Dermis microvascular lymphatic vessel endothelial cell (primary cell): ENCODE measurements at regions not wholly inside any gene's neighbourhood (a gene's known extent, or its start where the extent isn't known, plus 50 kb on each side); places are given as distances from the start of the nearest gene placed in this dataset.

Experiments
- DNase-seq, 2 donors: peaks; one replicate each; pipeline versions ENCODE4 v3.0.0 to v3.0.0-alpha.2; 2010; ENCODE audit warnings: low read depth in 2 of 2

GRCh38 chr9:109880276-109881169 is 100.5 kb downstream of the PALM2AKAP2 start:
- peak in 1 of 2 donors; percentile 51 for DNase-seq

- no peak for DNase-seq
Observed at GRCh38 chr9:109883623-109884022, 103.6 kb downstream of the PALM2AKAP2 start.

GRCh38 chr9:109886041-109886440 is 106.0 kb downstream of the PALM2AKAP2 start:
- DNase-seq: peak in 1 of 2 donors; percentile 32

DNA sequence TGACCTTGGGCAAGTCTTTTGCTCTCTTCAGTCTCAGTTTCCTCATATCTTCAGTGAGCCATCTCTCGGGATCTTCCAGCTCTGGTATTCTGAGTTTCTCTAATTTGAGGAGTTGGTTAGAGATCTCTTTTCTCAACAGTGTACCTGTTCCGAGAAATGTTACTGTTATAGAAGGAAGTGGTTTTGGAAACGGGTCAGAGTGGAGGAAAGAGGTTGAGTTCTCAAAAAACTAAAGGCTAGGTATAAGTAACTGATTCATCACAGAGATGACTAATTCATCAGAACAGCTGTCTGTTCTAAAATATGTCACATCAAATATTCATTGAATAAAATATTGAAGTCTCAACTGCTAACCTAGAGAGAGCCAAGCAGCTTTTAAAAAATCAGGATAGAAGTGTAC is 106.6 kb downstream of the PALM2AKAP2 start:
- no peak for DNase-seq

DNA sequence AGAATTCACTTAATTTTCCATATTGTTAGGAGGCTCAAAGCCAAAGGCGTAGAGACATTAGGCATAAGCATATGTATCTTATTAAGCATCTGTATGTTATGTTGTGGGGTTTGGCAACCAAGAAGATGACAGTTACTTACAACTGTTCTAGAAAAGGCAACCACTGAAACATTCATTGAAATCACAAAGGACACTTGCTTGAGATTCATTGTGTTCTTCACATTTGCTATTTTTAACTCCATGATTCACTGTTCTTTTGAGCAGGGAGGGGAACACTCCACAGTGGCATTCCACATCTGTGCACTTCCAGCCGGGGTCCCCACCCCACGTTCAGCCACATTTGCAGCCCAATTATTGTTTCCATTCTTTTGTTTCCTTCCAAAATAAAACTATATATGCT is 107.1 kb downstream of the PALM2AKAP2 start:
- peak in 1 of 2 donors; percentile 29 for DNase-seq

DNA sequence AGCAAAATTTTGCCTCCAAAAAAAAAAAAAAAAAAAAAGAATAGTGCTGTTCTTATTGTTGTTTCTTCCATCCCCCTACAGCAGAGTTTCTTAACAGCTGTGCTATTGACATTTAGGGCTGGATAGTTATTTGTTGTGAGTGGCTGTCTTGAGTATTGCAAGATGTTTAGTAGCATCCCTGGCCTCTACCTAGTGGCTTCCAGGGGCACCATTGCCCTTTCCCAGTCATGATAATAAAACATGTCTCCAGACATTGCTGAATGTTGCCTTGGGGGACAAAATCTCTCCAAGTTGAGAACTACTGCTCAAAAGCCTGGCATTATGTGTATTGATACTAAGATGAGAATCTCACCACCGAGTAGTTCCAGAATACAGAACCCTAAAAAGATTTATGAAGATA is 108.7 kb downstream of the PALM2AKAP2 start:
- DNase-seq: no peak

DNA sequence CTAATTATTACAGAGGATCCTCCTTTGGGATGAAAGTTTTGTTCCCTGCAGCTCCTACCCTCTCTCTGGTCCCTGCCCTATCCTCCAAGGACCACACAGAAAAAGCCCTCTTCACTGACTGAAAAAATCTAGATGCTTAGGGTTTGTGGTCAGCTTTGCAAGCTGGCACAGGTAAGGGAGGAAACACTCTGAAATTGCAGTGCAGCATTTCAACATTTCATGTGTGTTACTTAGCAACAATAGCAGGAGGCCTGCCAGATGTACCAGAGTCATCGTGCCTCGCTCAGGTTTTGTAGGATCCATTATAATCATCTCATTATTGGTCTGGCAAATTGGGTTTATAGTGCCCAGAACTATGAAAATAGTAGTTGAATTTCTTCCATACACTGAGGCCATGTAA is 109.5 kb downstream of the PALM2AKAP2 start:
- DNase-seq: no peak

- no peak for DNase-seq
Observed at GRCh38 chr9:109893241-109893640, 113.2 kb downstream of the PALM2AKAP2 start.

DNA sequence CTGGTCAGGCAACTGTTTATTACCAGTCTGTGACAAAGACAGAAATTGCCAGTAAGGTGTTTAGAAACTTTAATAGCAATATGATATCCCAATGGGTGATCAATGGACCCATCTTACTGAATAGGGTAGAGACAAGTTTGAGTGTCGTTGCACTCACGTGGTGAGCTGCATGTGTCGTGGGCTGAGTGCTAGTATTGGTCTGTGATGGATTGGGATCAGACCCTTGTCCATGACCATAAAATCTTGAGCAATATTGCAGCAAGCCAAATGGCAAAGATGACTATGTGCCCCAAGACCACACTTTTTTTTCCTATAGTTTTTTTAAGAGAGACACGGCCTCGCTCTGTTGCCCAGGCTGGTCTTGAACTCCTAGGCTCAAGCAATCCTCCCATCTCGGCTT is 114.5 kb downstream of the PALM2AKAP2 start:
- DNase-seq: no peak

DNA sequence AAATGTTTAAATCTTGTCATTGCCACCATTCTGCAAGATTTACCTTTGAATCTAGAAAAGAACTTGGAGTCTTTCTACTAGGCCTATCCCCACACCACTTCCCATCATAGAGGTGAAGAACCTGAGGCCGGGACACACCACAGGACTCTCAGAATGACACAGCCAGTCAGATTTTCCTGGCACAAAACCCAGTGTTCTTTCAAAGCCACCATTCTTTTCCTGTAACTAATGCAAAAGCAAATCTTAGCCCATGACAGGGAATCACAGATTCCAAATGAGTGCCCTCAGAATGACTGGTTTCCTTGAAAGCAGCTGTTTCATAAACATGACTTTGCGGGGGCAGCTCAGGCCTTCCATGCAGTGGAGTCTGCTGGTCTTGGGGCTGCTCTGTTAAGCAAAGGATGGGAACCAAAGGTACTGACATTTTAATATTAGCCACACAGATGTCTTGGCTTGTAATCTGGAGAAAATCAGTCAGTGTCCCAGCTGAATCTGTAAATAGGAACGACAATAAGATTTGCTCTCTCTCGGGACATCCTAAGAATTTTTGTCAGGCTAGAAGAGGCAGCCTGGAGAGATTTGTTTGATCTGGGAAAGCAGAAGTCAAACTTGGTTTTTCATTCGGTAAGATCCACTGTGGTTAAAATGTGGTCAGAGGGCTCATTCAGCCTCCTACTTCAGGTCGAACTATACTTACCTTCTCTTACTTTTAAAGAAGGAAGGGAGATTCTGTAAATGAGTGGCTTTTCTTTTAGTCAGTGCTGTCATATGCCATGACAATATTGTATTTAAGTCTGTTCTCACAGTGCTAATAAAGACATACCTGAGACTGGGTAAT is 115.1 kb downstream of the PALM2AKAP2 start:
- peak; percentile 36 to 70 for DNase-seq

GRCh38 chr9:109901201-109901600 is 121.2 kb downstream of the PALM2AKAP2 start:
- DNase-seq: peak; percentile 68 to 82

GRCh38 chr9:109903515-109904138 is 123.6 kb downstream of the PALM2AKAP2 start:
- peak; percentile 74 to 86 for DNase-seq

- no peak for DNase-seq
Observed at GRCh38 chr9:109904666-109905065, 124.7 kb downstream of the PALM2AKAP2 start.

GRCh38 chr9:109905472-109905871 is 125.5 kb downstream of the PALM2AKAP2 start:
- DNase-seq: no peak

DNA sequence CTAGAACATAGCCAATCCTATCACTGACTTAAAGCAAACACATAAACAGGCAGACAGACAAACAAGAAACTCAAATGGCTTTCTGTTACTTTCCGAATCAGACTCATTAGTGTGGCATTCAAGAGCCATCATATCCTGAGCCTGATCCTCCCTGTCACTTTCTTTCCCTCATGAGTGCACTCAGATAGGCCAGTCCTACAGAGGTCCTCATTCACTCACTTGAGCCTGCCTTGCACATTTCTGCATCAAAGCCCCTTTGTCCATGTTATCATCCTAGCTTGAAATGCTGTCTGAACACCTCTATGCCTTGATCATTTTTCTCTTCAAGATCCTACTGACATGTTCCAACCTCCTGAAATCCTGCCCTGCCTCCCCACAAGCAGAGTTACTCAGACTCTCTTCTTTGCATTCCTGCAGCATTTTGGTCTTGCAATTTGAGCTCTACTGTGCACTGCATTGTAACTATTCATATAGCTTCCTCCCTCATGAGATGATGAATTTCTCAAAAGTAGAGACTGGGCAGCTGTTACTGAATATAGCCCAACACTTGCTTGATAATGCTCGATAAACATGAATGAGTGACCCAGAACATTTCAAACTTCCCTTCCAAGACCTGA is 126.9 kb downstream of the PALM2AKAP2 start:
- peak in 1 of 2 donors; percentile 76 for DNase-seq

- peak; percentile 95 to 99 for DNase-seq
Observed at GRCh38 chr9:109907400-109907799, 127.4 kb downstream of the PALM2AKAP2 start.

- no peak for DNase-seq
Observed at GRCh38 chr9:109907810-109908458, 127.9 kb downstream of the PALM2AKAP2 start.

DNA sequence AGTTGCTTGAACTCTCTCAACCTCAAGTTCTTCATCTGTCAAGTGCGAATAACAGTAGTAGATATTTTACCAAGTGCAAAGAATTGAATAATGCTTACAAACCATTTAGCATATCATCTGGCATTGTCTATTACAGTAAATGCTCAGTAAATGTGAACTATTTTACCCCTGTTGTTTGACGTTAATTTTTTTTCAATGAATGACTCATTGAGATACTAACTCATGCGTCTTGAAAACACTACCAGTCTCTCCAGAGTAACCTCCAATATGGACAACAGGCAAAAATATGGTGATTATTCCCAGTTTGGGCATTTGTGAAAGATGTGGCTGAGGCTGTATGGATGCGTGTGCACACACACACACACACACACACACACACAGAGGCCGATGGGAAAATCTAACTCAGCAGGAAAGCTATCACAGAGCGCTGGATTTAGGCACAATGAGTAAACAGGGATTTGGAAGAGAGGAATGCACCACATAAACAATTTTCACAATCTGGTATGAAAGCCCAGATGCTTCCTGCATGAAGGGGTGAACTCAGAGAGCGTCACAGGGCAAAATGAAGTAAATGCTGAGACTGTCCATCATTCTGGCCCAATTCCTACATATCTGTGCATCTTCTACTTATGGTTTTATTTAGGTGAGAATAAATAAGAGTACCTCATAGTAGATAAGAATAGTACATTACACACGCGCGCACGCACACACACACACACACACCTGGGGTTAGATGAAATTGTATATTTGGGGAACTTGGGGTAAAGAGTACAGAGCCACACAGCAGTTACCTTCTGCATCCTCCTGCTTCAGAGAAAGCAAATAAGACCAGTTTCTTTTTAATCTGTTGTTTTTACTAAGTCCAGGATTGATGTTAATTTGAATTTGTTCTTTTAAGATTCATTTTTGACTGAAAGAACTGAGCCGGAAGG is 128.7 kb downstream of the PALM2AKAP2 start:
- peak; percentile 89 to 91 for DNase-seq

GRCh38 chr9:109910671-109911518 is 130.9 kb downstream of the PALM2AKAP2 start:
- DNase-seq: peak; percentile 63 to 91
